ENCODE measurements at regions not wholly inside any gene's neighbourhood (a gene's known extent, or its start where the extent isn't known, plus 50 kb on each side); places are given as distances from the start of the nearest gene placed in this dataset.

DNA sequence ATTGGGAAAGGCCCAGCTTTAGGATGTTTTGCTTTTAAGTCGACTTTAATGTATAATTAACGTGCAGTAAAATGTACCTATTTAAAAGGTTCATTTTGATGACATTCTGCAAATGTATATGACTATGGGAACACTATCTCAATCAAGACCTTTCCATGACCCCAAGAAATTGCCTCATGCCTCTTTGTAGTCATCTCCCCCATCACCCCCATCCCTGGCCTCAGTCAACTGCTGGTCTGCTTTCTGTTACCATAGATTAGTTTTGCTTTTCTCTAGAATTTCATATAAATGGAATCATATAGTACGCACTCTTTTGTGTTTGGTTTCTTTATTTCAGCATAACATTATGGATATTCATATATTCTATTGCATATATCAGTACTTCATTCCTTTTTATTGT, 80.7 kb upstream of the C9orf72 start:
- no peaks in the 10 kb centered on the region for H3K23me2 ChIP-seq (ENCODE audit: insufficient read length, low read depth, low read length, poor library complexity, severe bottlenecking)
- no peaks in the 10 kb centered on the region for H3K9me3 Mint-ChIP-seq
- H2BK120ac ChIP-seq (ENCODE audit: low read depth, low read length, poor library complexity, severe bottlenecking), result no peak overlapping the region
- no peak overlapping the region for H2BK15ac ChIP-seq (ENCODE audit: low read depth, low read length)
- H2AK5ac ChIP-seq (ENCODE audit: insufficient read length, low read length), result no peak overlapping the region
- no peak overlapping the region for H3K23ac ChIP-seq (ENCODE audit: insufficient read length, low read depth, low read length)
- H4K8ac ChIP-seq (replicated peaks; ENCODE audit: insufficient read length, low read depth, low read length), result no peak overlapping the region
- no peak overlapping the region for H3K4me3 Mint-ChIP-seq
- no peak overlapping the region for H3K27ac Mint-ChIP-seq
- no peak overlapping the region for H2BK5ac ChIP-seq (ENCODE audit: insufficient read length, low read length)
- no peak for DNase-seq
- no peak overlapping the region for H2BK12ac ChIP-seq (ENCODE audit: insufficient read length, low read depth, low read length)
- no peaks in the 10 kb centered on the region for H3K9me3 ChIP-seq (ENCODE audit: control insufficient read depth, low read depth, low read length)
- no peak overlapping the region for H3K27ac ChIP-seq (ENCODE audit: insufficient read length, low read depth, low read length)
- H3K79me2 ChIP-seq (ENCODE audit: insufficient read depth, low read length), result no peaks in the 10 kb centered on the region
- no peak overlapping the region for H3K56ac ChIP-seq (ENCODE audit: insufficient read length, low read depth, low read length)
- H2BK20ac ChIP-seq (ENCODE audit: low read depth, low read length, poor library complexity, severe bottlenecking), result no peak overlapping the region
- no peak overlapping the region for H3K18ac ChIP-seq (ENCODE audit: insufficient read length, low read depth, low read length)
- H3K4me2 ChIP-seq (ENCODE audit: insufficient read depth, insufficient read length, low read length), result no peak overlapping the region
- no peak overlapping the region for H3T11ph ChIP-seq (ENCODE audit: low read length)
- no peaks in the 10 kb centered on the region for H4K20me1 ChIP-seq (ENCODE audit: control insufficient read depth, insufficient read depth, insufficient read length)
- WGBS (ENCODE audit: extremely low coverage, insufficient read length, low lambda C conversion rate), result no CpG with 5 or more reads among the region's 3 CpGs
- H3K4me1 ChIP-seq (ENCODE audit: insufficient read depth, low read length), result no peaks in the 10 kb centered on the region
- no peak overlapping the region for H4K5ac ChIP-seq (ENCODE audit: insufficient read length, low read depth, low read length)
- no peaks in the 10 kb centered on the region for H3K36me3 Mint-ChIP-seq (ENCODE audit: insufficient read depth in 1 of 3, low read depth in 3 of 3)
- H3K4me1 Mint-ChIP-seq, result no peaks in the 10 kb centered on the region; a peak in 1 of 4 replicates
- TF ChIP-seq, protein P1, sequence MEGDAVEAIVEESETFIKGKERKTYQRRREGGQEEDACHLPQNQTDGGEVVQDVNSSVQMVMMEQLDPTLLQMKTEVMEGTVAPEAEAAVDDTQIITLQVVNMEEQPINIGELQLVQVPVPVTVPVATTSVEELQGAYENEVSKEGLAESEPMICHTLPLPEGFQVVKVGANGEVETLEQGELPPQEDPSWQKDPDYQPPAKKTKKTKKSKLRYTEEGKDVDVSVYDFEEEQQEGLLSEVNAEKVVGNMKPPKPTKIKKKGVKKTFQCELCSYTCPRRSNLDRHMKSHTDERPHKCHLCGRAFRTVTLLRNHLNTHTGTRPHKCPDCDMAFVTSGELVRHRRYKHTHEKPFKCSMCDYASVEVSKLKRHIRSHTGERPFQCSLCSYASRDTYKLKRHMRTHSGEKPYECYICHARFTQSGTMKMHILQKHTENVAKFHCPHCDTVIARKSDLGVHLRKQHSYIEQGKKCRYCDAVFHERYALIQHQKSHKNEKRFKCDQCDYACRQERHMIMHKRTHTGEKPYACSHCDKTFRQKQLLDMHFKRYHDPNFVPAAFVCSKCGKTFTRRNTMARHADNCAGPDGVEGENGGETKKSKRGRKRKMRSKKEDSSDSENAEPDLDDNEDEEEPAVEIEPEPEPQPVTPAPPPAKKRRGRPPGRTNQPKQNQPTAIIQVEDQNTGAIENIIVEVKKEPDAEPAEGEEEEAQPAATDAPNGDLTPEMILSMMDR (conservative IDR thresholded peaks at IDR 0.05), result no peak
- H4K91ac ChIP-seq (ENCODE audit: insufficient read length, low read depth, low read length), result no peak overlapping the region
- no peaks in the 10 kb centered on the region for H3K27me3 ChIP-seq (ENCODE audit: insufficient read depth, low read length)
- no peak overlapping the region for H2AFZ ChIP-seq (ENCODE audit: low read length)
- no peak overlapping the region for H3K14ac ChIP-seq (ENCODE audit: insufficient read depth, low read length)
- no peak overlapping the region for H3K9ac ChIP-seq (ENCODE audit: extremely low read depth, insufficient read length, low read length)
- no peaks in the 10 kb centered on the region for H3K79me1 ChIP-seq (ENCODE audit: insufficient read depth, low read depth, low read length, poor library complexity, severe bottlenecking)
- no peaks in the 10 kb centered on the region; the same call in 1 of the 2 replicates for H3K27me3 Mint-ChIP-seq (ENCODE audit: low read depth)
- no peak overlapping the region for H3K4ac ChIP-seq (ENCODE audit: low read depth, low read length)

Measured in H9 (cell line).